Pancreas (tissue), 10 donors: ENCODE measurements at regions not wholly inside any gene's neighbourhood (a gene's known extent, or its start where the extent isn't known, plus 50 kb on each side); places are given as distances from the start of the nearest gene placed in this dataset.

Source experiments
- ATAC-seq, 4 donors: fragments of 200-7000 bp; cut with Tn5 transposase; one replicate each; pipeline versions ENCODE4 v1.8.0 to v1.9.1; 2020; ENCODE audit warnings: mild to moderate bottlenecking in 4 of 4, moderate library complexity in 4 of 4
- DNase-seq, 6 donors: peaks; one replicate each; pipeline ENCODE4 v3.0.0-alpha.2; 2020
- FAIRE-seq: peaks from 2 replicates; lab custom pipeline; 2012; peaks lifted over from hg19 to GRCh38; lab: Jason Lieb, UNC
- H3K27ac ChIP-seq, 4 donors: fragments of 200-600 bp; sonication (generic); 1 replicate in 3 of 4; 2 replicates in 1 of 4; pipeline versions ENCODE4 v1.5.0 to v1.8.0; 2020
- H3K27me3 ChIP-seq, 4 donors: fragments of 200-600 bp; one replicate each; pipeline ENCODE4 v1.8.0; 2021
- H3K36me3 ChIP-seq, 3 donors: fragments of 200-600 bp; sonication (generic) in 1 of 3; one replicate each; pipeline versions ENCODE4 v1.5.0 to v1.8.0; 2020 to 2021
- H3K4me1 ChIP-seq, 3 donors: fragments of 200-600 bp; one replicate each; pipeline ENCODE4 v1.8.0; 2021
- H3K4me3 ChIP-seq, 4 donors: fragments of 200-600 bp; sonication (generic) in 2 of 4; one replicate each; pipeline versions ENCODE4 v1.5.0 to v1.8.0; 2020 to 2021
- H3K9me3 ChIP-seq, 4 donors: fragments of 200-600 bp; one replicate each; pipeline ENCODE4 v1.8.0; 2021
- CTCF ChIP-seq, 4 donors: fragments of 200-600 bp; sonication (generic) in 3 of 4; IDR thresholded peaks; one replicate each; pipeline versions ENCODE4 v1.5.0 to v1.8.0; 2021; ENCODE audit warnings: antibody characterized with exemption in 4 of 4
- WGBS, 2 donors: extraction: QIAGEN DNeasy Blood & Tissue Kit; methylation state at CpG; one replicate each; pipeline ENCODE4 v1.1.7; 2013; 5-methylcytosine and 5-hydroxymethylcytosine counted together
- intact Hi-C, 3 donors: fragments of 100-400 bp; cut with DNase I; formaldehyde crosslinking; loops; one replicate each; pipeline versions ENCODE4 v1.11.1 to v1.14.2; 2022
- donor health status: healthy with polysubstance abuse.
- donor health status: DM: no; HTN: no; CAD: no; lungs with moderate emphysema.
- donor health status: DM: no; HTN: no; CAD: no.
- donor health status: control.
- donor health status: control.
- donor health status: Bipolar disorder and iron deficiency.
- donor health status: DM: yes; HTN: yes; CAD: no.
- donor health status: DM: no; HTN: no; CAD: no.
- donor health status: DM: no; HTN: no; CAD: no.
- donor health status: DM: yes; HTN: yes; CAD: no.

GRCh38 chr18:75827751-75828287, 400.3 kb upstream of the SMIM21 start:
- no peaks in the 10 kb centered on the region for H3K36me3 ChIP-seq
- intact Hi-C loops, result no loop called here
- no peak for FAIRE-seq
- TF ChIP-seq CTCF (IDR thresholded peaks at IDR 0.05), result no peak
- no peaks in the 10 kb centered on the region for H3K4me1 ChIP-seq
- no peaks in the 10 kb centered on the region for H3K27me3 ChIP-seq
- WGBS, 2 donors, result 43% methylated on average over 7 of the region's 7 CpGs
- no peak overlapping the region for H3K27ac ChIP-seq
- DNase-seq, result no peak
- H3K4me3 ChIP-seq, result no peak overlapping the region
- ATAC-seq, result no peak
- no peaks in the 10 kb centered on the region for H3K9me3 ChIP-seq

GRCh38 chr18:75824661-75825060, 397.2 kb upstream of the SMIM21 start:
- Histone ChIP-seq H3K27me3 (no peaks in the 10 kb centered on the region), H3K4me3 (no peak overlapping the region), H3K36me3 (no peaks in the 10 kb centered on the region), H3K4me1 (no peaks in the 10 kb centered on the region), H3K27ac (no peak overlapping the region), H3K9me3 (no peaks in the 10 kb centered on the region)
- TF ChIP-seq CTCF (IDR thresholded peaks at IDR 0.05), result no peak
- ATAC-seq (no peak), DNase-seq (no peak), FAIRE-seq (no peak)
- intact Hi-C loops, result no loop called here
- WGBS, 2 donors, result 74 to 79% methylated on average over 3 of the region's 3 CpGs

GRCh38 chr18:75823471-75823870, 396.0 kb upstream of the SMIM21 start:
- DNase-seq (no peak), ATAC-seq (no peak), FAIRE-seq (no peak)
- Histone ChIP-seq H3K36me3 (no peaks in the 10 kb centered on the region), H3K4me3 (no peak overlapping the region), H3K27me3 (no peaks in the 10 kb centered on the region), H3K9me3 (no peaks in the 10 kb centered on the region), H3K27ac (no peak overlapping the region), H3K4me1 (no peaks in the 10 kb centered on the region)
- intact Hi-C loops, result no loop called here
- no peak for TF ChIP-seq CTCF (IDR thresholded peaks at IDR 0.05)
- WGBS, 2 donors, result 14 to 15% methylated on average over 2 of the region's 2 CpGs

DNA sequence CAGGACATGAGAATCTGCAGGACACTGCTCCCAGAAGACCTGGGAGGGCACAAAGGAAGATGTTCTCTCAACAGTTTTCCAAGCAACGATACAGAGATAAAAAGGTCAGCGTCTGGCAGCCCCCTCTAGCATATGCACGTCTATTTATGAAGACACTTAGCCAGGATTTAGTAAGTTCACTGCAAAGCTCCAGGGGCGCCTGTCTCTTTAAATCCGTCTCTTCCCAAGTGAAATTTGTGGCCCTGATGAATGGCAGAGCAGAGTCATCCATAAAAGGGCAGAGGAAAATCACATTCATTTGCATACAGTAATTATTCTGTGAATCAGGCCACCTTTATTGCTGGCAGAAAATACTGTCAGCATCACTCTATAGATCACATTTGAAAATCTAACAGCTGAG, 390.9 kb upstream of the SMIM21 start:
- no peak overlapping the region for H3K4me3 ChIP-seq
- no peaks in the 10 kb centered on the region for H3K4me1 ChIP-seq
- FAIRE-seq (no peak), ATAC-seq (no peak), DNase-seq (no peak)
- no peak for TF ChIP-seq CTCF (IDR thresholded peaks at IDR 0.05)
- H3K27me3 ChIP-seq, result no peaks in the 10 kb centered on the region
- no peaks in the 10 kb centered on the region for H3K36me3 ChIP-seq
- WGBS, 2 donors, result 44 to 61% methylated on average over 5 of the region's 5 CpGs
- H3K27ac ChIP-seq, result no peak overlapping the region
- intact Hi-C loops, result no loop called here
- H3K9me3 ChIP-seq, result no peaks in the 10 kb centered on the region

GRCh38 chr18:75815767-75816166, 388.3 kb upstream of the SMIM21 start:
- Histone ChIP-seq H3K4me1 (no peaks in the 10 kb centered on the region), H3K27ac (no peak overlapping the region), H3K4me3 (no peak overlapping the region), H3K27me3 (no peaks in the 10 kb centered on the region), H3K9me3 (no peaks in the 10 kb centered on the region), H3K36me3 (no peaks in the 10 kb centered on the region)
- ATAC-seq (no peak), DNase-seq (no peak), FAIRE-seq (no peak)
- intact Hi-C loops, result no loop called here
- 60 to 71% methylated on average over 1 of the region's 1 CpG for WGBS, 2 donors
- no peak for TF ChIP-seq CTCF (IDR thresholded peaks at IDR 0.05)
